ENCODE measurements at regions not wholly inside any gene's neighbourhood (a gene's known extent, or its start where the extent isn't known, plus 50 kb on each side); places are given as distances from the start of the nearest gene placed in this dataset.

DNA sequence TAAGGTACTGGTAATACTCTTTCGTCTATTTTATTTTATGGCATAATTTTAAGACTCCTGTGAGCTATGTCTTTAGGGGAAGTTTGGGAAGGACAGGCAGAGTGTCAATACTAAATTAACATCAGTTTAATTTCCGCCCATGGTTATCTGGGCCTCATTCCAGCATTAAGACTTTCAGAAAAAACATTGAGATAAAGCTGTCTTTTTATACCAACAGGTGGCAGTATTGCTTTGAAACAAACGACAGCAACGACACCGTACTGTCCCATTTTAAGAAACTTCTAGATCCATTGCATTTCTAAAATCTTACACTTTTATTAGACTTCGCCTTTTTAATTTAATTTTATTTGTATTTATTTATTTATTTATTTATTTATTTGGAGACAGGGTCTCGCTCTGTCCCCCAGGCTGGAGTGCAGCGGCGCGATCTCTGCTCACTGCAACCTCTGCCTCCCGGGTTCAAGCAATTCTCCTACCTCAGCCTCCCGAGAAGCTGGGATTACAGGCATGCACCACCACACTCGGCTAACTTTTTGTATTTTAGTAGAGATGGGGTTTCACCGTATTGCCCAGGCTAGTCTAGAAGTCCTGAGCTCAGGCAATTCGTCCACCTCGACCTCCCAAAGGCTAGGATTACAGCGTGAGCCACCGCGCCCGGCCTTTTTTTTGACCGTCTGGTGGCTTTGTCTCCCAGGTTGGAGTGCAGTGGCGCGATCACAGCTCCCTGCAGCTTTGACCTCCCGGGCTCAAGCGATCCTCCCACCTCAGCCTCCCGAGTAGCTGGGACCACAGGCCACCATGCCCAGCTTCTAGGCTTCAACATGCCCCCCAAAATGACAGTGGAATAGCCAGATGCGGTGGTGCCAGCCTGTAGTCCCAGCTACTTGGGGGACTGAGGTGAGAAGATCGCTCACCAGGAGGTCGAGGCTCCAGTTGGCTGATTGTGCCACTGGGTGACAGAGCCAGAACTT is 78.7 kb upstream of the C1GALT1 start:
- no peak for TF ChIP-seq POLR2A (IDR thresholded peaks at IDR 0.05; ENCODE audit: low read length)
- no peak for TF ChIP-seq GATA1 (IDR thresholded peaks at IDR 0.05; ENCODE audit: low read depth, low read length)
